IPS-15b (cell line): ENCODE measurements at regions not wholly inside any gene's neighbourhood (a gene's known extent, or its start where the extent isn't known, plus 50 kb on each side); places are given as distances from the start of the nearest gene placed in this dataset.

ENCODE experiments used
- H3K27me3 ChIP-seq: one replicate; pipeline ENCODE4 v1.6.1; 2013; ENCODE audit warnings: low read length; ENCODE audit not compliant: control insufficient read depth, insufficient read depth
- H3K36me3 ChIP-seq: one replicate; pipeline ENCODE4 v1.6.1; 2013; ENCODE audit warnings: low read length; ENCODE audit not compliant: control insufficient read depth, insufficient read depth
- H3K4me1 ChIP-seq: one replicate; pipeline ENCODE4 v1.6.1; 2013; ENCODE audit warnings: mild to moderate bottlenecking, low read length; ENCODE audit not compliant: control insufficient read depth, insufficient read depth
- H3K4me3 ChIP-seq: one replicate; pipeline ENCODE4 v1.5.1; 2013; ENCODE audit warnings: low read depth, low read length
- H3K9ac ChIP-seq: one replicate; pipeline ENCODE4 v1.6.1; 2013; ENCODE audit warnings: low read depth, mild to moderate bottlenecking, low read length
- H3K9me3 ChIP-seq: one replicate; pipeline ENCODE4 v1.6.1; 2013; ENCODE audit warnings: mild to moderate bottlenecking, low read length; ENCODE audit not compliant: control insufficient read depth, insufficient read depth

DNA sequence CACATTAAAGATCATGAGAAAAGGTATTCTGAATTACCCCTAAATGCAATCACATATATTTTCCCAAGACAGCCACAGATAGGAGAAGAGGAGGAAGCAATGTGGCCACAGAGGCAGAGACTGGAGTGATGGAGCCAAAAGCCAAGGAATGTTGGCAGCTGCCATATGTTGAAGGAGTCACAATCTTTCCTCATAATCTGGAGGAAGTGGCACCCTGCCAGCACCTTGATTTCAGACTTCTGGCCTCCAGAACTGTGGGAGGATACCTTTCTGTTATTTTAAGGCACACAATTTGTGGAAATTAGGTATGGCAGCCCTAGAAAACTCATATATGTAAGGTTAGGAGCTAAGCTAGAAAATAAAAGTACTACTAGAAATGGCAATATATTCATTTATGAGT lies 139.9 kb upstream of the GAS1 start:
- no peaks in the 10 kb centered on the region for H3K36me3 ChIP-seq
- H3K9ac ChIP-seq = no peak overlapping the region
- H3K4me1 ChIP-seq = no peaks in the 10 kb centered on the region
- H3K27me3 ChIP-seq = no peaks in the 10 kb centered on the region
- H3K9me3 ChIP-seq = no peaks in the 10 kb centered on the region
- no peak overlapping the region for H3K4me3 ChIP-seq

DNA sequence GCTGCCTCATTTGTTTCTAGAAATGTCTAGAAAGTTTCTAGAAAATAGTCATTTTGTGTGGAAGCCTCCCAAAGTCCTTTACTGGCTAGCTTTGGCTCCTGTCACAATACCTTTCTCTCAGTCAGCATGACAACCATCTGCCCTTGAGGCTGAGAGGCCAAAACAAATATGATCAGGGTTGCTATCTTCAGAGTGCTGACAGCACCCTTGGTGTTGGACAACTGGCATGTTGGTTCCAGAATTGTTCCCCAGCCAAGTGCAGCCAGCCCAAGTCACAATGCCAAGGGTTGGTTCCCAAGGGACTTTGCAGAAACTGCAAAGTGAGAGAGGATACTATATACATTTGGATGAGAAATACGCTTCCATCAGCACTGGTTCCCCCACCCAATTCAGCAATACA lies 140.9 kb upstream of the GAS1 start:
- Histone ChIP-seq H3K36me3 (no peaks in the 10 kb centered on the region), H3K9me3 (no peaks in the 10 kb centered on the region), H3K4me3 (no peak overlapping the region), H3K4me1 (no peaks in the 10 kb centered on the region), H3K27me3 (no peaks in the 10 kb centered on the region), H3K9ac (no peak overlapping the region)

DNA sequence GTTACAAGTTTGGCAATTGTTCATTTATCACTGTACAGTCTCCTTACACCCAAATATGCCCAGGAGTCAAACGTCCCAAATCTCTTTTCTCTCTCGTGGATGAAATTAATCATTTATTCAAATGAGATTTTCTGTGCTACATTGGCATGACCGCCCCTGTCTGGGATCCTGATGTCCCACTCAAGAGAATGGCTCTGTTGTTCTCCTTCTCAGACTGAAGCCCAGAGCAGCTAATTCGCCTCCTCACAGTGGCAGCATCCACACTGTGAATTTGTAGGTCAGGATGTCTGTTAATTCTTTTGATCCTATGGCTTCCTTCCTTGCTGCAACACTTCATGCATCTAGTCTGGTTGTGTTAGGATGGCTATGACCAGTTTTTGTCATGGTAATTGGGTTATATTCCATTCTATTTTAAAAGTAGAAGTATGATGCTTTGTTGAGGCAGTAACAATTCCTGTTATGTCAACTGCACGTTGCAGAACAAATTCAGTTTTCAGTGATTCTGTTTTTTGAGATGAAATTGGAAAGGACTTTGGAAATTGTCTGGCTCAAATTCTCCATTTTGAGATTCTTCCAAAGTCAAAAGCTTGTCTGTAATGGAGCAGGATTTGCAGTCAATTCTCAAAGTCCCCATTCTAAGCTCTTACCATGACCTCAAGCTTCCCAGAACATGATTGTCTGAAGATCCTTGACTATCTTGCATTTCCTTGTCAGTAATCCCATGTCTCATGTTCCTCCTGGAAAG lies 141.5 kb upstream of the GAS1 start:
- Histone ChIP-seq H3K9me3 (no peaks in the 10 kb centered on the region), H3K9ac (no peak overlapping the region), H3K4me1 (no peaks in the 10 kb centered on the region), H3K27me3 (no peaks in the 10 kb centered on the region), H3K4me3 (no peak overlapping the region), H3K36me3 (no peaks in the 10 kb centered on the region)

DNA sequence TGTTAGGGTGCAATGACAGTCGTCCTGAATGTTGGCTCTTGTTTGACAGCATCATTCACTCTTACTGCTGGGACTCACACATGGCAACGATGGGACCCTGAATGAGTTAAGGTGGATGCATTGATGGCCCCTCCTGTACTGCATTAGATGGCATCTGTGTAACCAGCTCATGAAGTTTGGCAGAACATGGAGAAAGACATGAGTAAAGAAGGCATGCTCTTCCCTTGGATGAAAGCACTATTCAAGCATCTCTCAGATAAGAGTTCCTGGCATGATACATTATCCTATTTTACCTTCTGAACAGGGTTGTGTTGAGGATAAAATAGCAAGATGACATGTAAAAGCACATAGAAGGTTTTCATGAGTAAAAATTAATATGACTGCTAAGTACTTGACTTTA lies 142.2 kb upstream of the GAS1 start:
- Histone ChIP-seq H3K9ac (no peak overlapping the region), H3K9me3 (no peaks in the 10 kb centered on the region), H3K4me1 (no peaks in the 10 kb centered on the region), H3K27me3 (no peaks in the 10 kb centered on the region), H3K36me3 (no peaks in the 10 kb centered on the region), H3K4me3 (no peak overlapping the region)

DNA sequence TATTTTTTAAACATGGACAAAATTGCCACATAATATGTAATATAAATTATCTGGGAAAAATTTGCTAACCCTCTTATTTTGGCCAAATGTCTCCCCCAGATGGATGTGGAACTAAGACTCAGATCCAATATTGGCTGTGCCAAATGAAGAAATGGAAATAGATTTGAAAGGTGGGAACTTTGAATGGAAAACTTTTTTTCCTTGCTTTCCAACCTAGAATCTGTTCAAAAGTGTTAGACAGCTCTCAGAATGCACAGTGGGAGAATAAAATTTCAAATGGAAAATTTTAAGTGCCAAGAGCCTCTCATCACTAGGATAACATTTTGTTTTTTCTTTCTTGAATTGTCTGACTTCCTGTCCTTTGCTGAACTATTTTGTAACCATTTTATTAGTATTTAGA lies 142.6 kb upstream of the GAS1 start:
- Histone ChIP-seq H3K36me3 (no peaks in the 10 kb centered on the region), H3K4me1 (no peaks in the 10 kb centered on the region), H3K9ac (no peak overlapping the region)

DNA sequence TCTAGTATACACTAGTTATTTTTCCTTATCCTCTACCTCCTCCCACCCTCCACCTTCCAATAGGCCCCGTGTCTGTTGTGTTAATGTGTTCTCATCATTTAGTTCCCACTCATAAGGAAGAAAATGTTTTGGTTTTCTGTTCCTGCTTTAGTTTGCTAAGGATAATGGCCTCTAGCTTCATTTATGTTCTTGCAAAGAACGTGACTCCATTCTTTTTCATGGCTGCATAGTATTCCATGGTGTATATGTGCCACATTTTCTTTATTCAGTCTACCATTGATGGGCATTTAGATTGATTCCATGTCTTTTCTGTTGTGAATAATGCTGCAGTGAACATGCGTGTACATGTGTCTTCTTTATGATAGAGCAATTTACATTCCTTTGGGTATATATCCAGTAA lies 146.5 kb upstream of the GAS1 start:
- Histone ChIP-seq H3K9me3 (no peaks in the 10 kb centered on the region), H3K27me3 (no peaks in the 10 kb centered on the region), H3K4me1 (no peaks in the 10 kb centered on the region), H3K4me3 (no peak overlapping the region), H3K9ac (no peak overlapping the region), H3K36me3 (no peaks in the 10 kb centered on the region)

More for the DNA sequence above, 142.6 kb upstream of the GAS1 start:
- H3K27me3 ChIP-seq = no peaks in the 10 kb centered on the region
- no peaks in the 10 kb centered on the region for H3K9me3 ChIP-seq
- no peak overlapping the region for H3K4me3 ChIP-seq

DNA sequence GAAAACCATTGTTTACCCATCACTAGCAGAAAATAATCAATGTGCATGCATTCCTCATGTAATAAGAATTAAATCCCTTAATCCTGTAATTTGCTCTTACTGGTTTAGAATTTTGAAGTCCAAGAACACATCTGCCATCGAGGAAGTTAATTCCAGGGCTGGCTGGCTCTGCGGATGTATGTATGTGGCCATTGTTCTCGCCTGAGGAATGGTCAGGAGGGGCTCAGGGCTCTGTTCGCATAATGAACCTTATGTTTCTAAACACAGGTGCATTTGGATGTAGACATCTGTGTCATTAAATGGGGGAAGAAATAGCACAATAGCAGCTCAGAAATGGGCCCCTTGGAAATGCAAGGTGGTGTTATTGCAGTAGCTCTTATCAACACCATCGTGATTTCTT lies 148.6 kb upstream of the GAS1 start:
- no peaks in the 10 kb centered on the region for H3K27me3 ChIP-seq
- H3K4me1 ChIP-seq = no peaks in the 10 kb centered on the region
- no peak overlapping the region for H3K4me3 ChIP-seq
- no peak overlapping the region for H3K9ac ChIP-seq
- H3K36me3 ChIP-seq = no peaks in the 10 kb centered on the region
- H3K9me3 ChIP-seq = no peaks in the 10 kb centered on the region

DNA sequence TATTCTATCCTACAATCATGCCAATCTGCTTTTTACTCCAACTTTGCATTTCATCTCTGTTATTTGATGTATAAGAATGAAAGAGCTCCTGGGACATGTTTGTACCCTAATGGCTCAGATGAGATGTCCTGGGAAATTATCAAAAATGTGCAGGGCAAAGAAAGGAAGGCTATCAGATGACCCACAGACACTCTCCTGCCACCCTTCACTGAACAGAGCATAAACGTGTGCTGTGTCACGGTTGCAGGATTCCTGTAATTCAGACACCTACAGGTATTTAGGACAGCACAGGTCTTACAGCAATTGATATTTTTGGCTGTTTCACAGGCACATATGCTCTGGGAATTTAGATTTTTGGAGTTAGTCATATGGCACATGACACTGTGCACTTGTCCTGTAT lies 149.2 kb upstream of the GAS1 start:
- Histone ChIP-seq H3K4me3 (no peak overlapping the region), H3K9me3 (no peaks in the 10 kb centered on the region), H3K27me3 (no peaks in the 10 kb centered on the region), H3K9ac (no peak overlapping the region), H3K4me1 (no peaks in the 10 kb centered on the region), H3K36me3 (no peaks in the 10 kb centered on the region)

DNA sequence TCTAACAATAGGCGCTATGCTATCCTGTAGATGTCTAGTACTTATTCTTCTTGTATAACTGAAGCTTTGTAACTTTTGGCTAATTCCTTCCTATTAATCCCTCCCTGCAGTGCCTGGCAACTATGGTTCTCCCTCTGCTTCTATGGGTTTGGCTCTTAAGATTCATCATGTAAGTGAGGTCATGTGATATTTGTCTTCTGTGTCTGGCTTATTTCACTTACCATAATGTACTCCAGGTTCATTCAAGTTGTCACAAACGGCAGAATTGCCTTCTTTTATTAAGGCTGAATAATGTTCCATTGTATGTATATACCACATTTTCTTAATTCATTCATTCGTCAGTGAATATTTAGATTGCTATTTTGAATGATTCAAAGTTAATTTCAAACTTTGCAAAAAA lies 149.9 kb upstream of the GAS1 start:
- Histone ChIP-seq H3K4me1 (no peaks in the 10 kb centered on the region), H3K27me3 (no peaks in the 10 kb centered on the region), H3K9ac (no peak overlapping the region), H3K9me3 (no peaks in the 10 kb centered on the region), H3K4me3 (no peak overlapping the region), H3K36me3 (no peaks in the 10 kb centered on the region)

DNA sequence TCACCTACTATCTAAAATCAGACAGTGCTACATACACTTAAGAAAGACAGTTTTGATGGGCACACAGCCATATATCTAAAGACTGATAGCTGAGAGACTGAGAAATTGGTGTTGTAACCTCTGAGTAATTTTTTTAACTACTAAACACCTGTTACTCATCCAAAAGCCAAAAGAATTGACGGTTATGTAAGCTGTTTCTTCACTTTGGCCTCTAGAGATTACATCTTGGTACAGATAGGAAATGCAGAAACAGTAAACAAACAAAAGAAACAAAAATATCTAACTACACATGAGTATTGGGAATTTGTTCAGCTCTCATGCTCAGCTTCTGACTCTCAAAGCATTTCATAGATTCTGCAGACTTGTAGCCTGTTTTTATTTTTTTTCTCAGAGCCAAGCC lies 152.1 kb upstream of the GAS1 start:
- no peak overlapping the region for H3K4me3 ChIP-seq
- no peaks in the 10 kb centered on the region for H3K9me3 ChIP-seq
- no peaks in the 10 kb centered on the region for H3K36me3 ChIP-seq
- H3K27me3 ChIP-seq = no peaks in the 10 kb centered on the region
- H3K4me1 ChIP-seq = no peaks in the 10 kb centered on the region
- no peak overlapping the region for H3K9ac ChIP-seq

DNA sequence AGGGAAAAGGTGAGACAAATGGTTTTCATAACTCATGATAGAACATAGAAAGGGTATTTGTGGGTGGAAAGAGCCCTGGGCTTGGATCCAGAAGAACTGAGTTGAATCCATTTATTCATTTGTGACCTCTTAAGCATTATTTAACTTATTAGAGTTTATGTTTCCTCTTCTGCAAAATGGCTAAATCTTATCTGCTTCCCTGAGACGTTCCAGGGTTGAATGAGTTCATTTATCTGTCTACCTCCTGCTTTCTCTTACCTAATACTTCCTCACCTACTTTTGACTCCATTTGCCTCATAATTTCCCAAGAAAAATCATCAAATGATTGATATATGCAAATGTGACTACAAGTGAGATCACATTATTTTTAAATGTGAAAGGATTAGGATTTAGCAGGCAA lies 152.7 kb upstream of the GAS1 start:
- H3K4me1 ChIP-seq = no peaks in the 10 kb centered on the region
- H3K4me3 ChIP-seq = no peak overlapping the region
- no peak overlapping the region for H3K9ac ChIP-seq
- H3K36me3 ChIP-seq = no peaks in the 10 kb centered on the region
- no peaks in the 10 kb centered on the region for H3K27me3 ChIP-seq
- no peaks in the 10 kb centered on the region for H3K9me3 ChIP-seq

DNA sequence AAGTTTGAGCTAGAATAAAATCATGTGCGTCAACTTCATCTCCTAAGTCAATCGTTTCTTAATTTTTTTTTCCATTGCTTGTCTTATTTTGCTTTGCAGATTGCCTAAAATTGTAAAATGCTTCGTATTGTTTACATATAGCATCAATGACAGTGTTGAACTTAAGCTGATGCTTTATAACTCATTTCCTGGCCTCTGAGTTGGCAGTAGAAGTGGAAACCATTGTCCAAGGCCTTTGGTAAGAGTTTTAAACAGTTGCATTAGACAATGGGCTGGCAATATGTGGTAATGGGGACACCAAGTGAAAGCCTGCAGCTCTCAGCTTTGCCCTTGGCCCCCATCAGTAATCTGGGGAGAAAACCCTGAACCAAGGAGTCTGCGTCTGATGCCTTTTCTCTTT lies 154.8 kb upstream of the GAS1 start:
- peaks cover 3% of the 10 kb centered on the region for H3K4me1 ChIP-seq
- no peaks in the 10 kb centered on the region for H3K9me3 ChIP-seq
- no peaks in the 10 kb centered on the region for H3K27me3 ChIP-seq
- H3K4me3 ChIP-seq = no peak overlapping the region
- no peaks in the 10 kb centered on the region for H3K36me3 ChIP-seq
- H3K9ac ChIP-seq = no peak overlapping the region
